GM18951 (cell line): ENCODE measurements at regions not wholly inside any gene's neighbourhood (a gene's known extent, or its start where the extent isn't known, plus 50 kb on each side); places are given as distances from the start of the nearest gene placed in this dataset.
"Not testable (repeated sequence)": the region's sequence is repeated elsewhere in the genome, so short reads cannot be mapped to it uniquely, and the experiment has no call there.

Experiments
- POLR2A ChIP-seq: IDR thresholded peaks from 4 replicates; pipeline ENCODE4 v1.6.1; 2011; ENCODE audit warnings: mild to moderate bottlenecking; ENCODE audit not compliant: insufficient read length, insufficient read depth; ENCODE audit errors: extremely low read depth
- in situ Hi-C: fragments of 300-500 bp; cut with MboI; formaldehyde crosslinking; loops from one replicate; pipeline ENCODE4 v1.12.0; 2022; ENCODE audit warnings: low sequenced_read_pairs, mixed read lengths, inconsistent platforms; ENCODE audit not compliant: unreplicated experiment

- in situ Hi-C loops: no loop called here
- TF ChIP-seq POLR2A: no peak
Measured at GRCh38 chr7:47066976-47067614, 514.8 kb downstream of the TNS3 start.

GRCh38 chr7:47056731-47057130 is 525.2 kb downstream of the TNS3 start:
- in situ Hi-C loops: no loop called here
- no peak for TF ChIP-seq POLR2A

GRCh38 chr7:47052541-47053208 is 529.2 kb downstream of the TNS3 start:
- in situ Hi-C loops: not testable (repeated sequence)

GRCh38 chr7:47049234-47049774 is 532.6 kb downstream of the TNS3 start:
- in situ Hi-C loops: no loop called here
- TF ChIP-seq POLR2A: no peak

GRCh38 chr7:47047384-47047783 is 534.5 kb downstream of the TNS3 start:
- in situ Hi-C loops: no loop called here
- no peak for TF ChIP-seq POLR2A

GRCh38 chr7:47046949-47047348 is 535.0 kb downstream of the TNS3 start:
- in situ Hi-C loops: no loop called here
- no peak for TF ChIP-seq POLR2A

GRCh38 chr7:47045207-47046051 is 536.5 kb downstream of the TNS3 start:
- no peak for TF ChIP-seq POLR2A
- in situ Hi-C loops: no loop called here

GRCh38 chr7:47044625-47045024 is 537.3 kb downstream of the TNS3 start:
- no peak for TF ChIP-seq POLR2A
- in situ Hi-C loops: no loop called here

- in situ Hi-C loops: no loop called here
- TF ChIP-seq POLR2A: no peak
Measured at GRCh38 chr7:47043304-47043703, 538.6 kb downstream of the TNS3 start.

GRCh38 chr7:47042669-47043068 is 539.2 kb downstream of the TNS3 start:
- in situ Hi-C loops: no loop called here
- TF ChIP-seq POLR2A: no peak

GRCh38 chr7:47040795-47041347 is 541.0 kb downstream of the TNS3 start:
- TF ChIP-seq POLR2A: no peak
- in situ Hi-C loops: no loop called here

GRCh38 chr7:47039904-47040303 is 542.0 kb downstream of the TNS3 start:
- in situ Hi-C loops: no loop called here
- TF ChIP-seq POLR2A: no peak

GRCh38 chr7:47039089-47039648 is 542.7 kb downstream of the TNS3 start:
- TF ChIP-seq POLR2A: no peak
- in situ Hi-C loops: no loop called here
